ENCODE measurements at regions not wholly inside any gene's neighbourhood (a gene's known extent, or its start where the extent isn't known, plus 50 kb on each side); places are given as distances from the start of the nearest gene placed in this dataset.

GRCh38 chr18:54020156-54020745, 204.2 kb downstream of the MBD2 start:
- no peak for DNase-seq

- no peak for DNase-seq
These were observed 204.8 kb downstream of the MBD2 start for GRCh38 chr18:54019641-54020040.

- no peak for DNase-seq
These were observed 211.0 kb downstream of the MBD2 start for GRCh38 chr18:54013452-54013851.

- DNase-seq, result no peak
These were observed 219.6 kb downstream of the MBD2 start for GRCh38 chr18:54004828-54005227.

- no peak for DNase-seq
These were observed 221.3 kb downstream of the MBD2 start for GRCh38 chr18:54003195-54003594.

- no peak for DNase-seq
These were observed 227.4 kb downstream of the MBD2 start for GRCh38 chr18:53997064-53997463.

- DNase-seq, result no peak
These were observed 230.5 kb downstream of the MBD2 start for GRCh38 chr18:53994016-53994415.

GRCh38 chr18:53991805-53992204, 232.7 kb downstream of the MBD2 start:
- no peak for DNase-seq

GRCh38 chr18:53991202-53991601, 233.3 kb downstream of the MBD2 start:
- DNase-seq, result no peak

- no peak for DNase-seq
These were observed 234.0 kb downstream of the MBD2 start for GRCh38 chr18:53990485-53990884.

GRCh38 chr18:53984021-53984420, 240.4 kb downstream of the MBD2 start:
- DNase-seq, result no peak

- no peak for DNase-seq
These were observed 253.1 kb downstream of the MBD2 start for GRCh38 chr18:53971331-53971730.

GRCh38 chr18:53952700-53953099, 271.8 kb downstream of the MBD2 start:
- DNase-seq, result no peak

GRCh38 chr18:53950545-53950944, 273.9 kb downstream of the MBD2 start:
- DNase-seq, result no peak

- DNase-seq, result no peak
These were observed 275.5 kb downstream of the MBD2 start for GRCh38 chr18:53948991-53949390.

GRCh38 chr18:53947092-53947640, 277.3 kb downstream of the MBD2 start:
- no peak for DNase-seq

GRCh38 chr18:53946594-53946993, 277.9 kb downstream of the MBD2 start:
- no peak for DNase-seq

- DNase-seq, result peak; percentile 1
These were observed 279.7 kb downstream of the MBD2 start for GRCh38 chr18:53944721-53945120.

- DNase-seq, result no peak
These were observed 281.1 kb downstream of the MBD2 start for GRCh38 chr18:53943326-53943860.

GRCh38 chr18:53941601-53942338, 282.7 kb downstream of the MBD2 start:
- DNase-seq, result no peak

GRCh38 chr18:53937037-53937436, 287.4 kb downstream of the MBD2 start:
- DNase-seq, result no peak

GRCh38 chr18:53935803-53936202, 288.7 kb downstream of the MBD2 start:
- DNase-seq, result no peak

GRCh38 chr18:53935399-53935798, 289.1 kb downstream of the MBD2 start:
- no peak for DNase-seq

Data from activated CD4-positive, alpha-beta T cell treated with anti-CD3 and anti-CD28 coated beads, Interleukin-2, amount 50 U/mL, for 1 hour (primary cell).